Medulla oblongata (tissue), 1 donor: ENCODE measurements at regions not wholly inside any gene's neighbourhood (a gene's known extent, or its start where the extent isn't known, plus 50 kb on each side); places are given as distances from the start of the nearest gene placed in this dataset.

Experiments
- DNase-seq: peaks from one replicate; pipeline ENCODE4 v3.0.0-alpha.2; 2015; ENCODE audit errors: extremely low spot score

DNA sequence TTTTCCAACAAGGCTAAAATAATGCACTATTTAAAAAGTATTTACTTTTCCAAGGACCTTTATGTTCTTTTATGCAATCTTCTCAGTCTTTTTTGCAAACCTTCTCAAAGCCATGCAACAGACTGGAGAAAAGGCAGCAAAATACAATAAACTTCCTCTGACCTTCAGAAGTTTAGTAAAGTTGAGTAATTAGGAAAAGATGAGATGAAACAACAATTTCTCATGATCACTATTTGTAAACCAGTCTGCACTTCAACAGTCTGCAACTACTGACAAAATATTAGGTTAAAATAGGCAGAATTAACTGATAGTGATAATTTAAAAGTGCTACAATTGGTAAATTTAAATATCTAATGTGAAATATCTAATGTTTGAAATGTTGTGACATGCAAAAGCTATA lies 884.9 kb upstream of the PCDH10 start:
- DNase-seq: no peak

DNA sequence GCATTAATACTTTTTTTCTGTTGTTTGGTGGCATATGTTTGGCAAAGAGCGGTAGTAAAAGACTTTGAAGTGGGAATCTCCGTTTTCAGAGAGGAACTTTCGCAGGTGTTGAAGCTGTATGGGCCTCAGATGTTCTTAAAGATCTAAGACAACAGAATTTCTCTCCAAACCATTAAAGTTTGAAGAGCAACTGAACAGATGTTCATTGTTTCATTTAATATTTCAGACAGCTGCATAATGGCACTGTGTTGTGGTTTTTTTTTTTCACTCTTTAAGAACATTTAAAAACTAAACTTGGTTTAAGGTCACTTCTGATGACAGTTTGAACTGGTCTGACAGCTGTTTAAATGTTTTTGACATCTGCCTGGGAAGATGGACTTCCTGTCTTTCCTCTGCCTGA lies 882.7 kb upstream of the PCDH10 start:
- no peak for DNase-seq

DNA sequence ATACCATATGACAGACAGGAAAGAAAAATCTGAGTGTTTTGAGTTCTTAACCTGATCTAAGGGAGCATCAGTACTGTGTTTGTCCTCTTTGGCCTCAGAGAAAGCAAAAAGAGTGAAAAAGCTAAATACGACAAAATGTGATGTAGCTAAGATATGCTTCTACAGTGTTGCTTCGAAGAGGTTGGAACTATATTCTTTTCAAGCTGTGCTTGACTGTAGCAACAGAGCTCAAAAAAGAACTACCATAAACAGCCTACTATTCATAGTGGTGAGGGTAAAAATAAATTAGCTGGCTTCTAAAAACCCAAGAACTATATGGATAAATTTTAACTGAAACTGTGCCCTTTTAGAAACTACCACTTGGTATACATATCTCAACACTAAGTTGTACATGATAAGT lies 881.8 kb upstream of the PCDH10 start:
- DNase-seq: no peak

DNA sequence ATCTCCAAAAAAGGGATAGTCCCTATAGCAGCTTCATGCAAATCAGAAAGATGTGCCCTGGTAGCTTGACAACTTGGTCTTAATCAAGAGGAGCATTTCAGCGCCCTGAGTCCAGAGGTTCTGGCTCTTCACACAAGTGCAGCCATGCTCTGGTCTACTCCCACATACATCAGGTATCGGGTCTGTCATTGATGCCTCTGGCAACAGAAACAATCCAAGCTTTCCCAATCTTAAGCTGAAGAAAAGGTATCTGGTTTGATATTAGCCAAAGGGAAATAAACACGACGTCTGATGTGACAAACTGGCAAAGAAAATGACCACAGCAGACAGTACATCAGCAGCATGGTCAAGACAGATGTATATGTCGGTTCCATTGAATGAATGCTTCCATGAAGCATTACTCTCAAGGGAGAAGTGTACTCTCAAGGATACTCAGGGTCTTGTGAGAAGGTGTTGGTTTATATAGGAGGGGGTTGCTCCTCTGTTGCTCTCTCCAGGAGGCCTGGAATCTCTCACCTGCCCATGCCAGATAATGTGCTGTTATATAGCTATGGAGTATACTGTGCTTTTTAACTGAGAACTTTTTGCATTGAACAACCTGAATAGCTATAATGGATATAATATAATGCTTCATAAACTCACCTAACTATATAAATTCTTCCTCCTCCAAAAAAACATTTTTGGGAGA lies 879.6 kb upstream of the PCDH10 start:
- DNase-seq: no peak

DNA sequence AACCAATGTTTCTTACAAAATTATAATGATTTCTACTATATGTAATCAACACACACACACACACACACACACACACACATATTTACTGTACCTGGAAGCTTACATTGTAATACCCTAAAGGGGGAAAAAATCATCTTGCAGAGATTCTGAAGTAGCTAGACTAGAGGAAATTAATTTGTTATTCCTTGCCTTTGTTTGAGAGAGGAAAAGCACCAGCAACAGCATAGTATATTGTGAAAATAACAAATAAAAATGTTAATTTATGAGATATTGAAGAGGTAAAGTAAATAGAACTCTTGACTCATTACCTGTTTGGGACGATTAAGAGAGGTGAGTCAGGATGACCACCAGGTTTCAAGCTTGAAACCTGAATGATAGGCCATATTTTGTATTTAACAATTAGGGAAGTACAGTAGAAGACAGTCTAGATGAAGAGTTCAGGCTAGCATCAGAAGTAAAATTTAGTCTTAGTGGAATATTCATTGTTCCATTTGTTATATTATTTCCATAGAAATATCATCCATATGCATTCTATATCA lies 873.4 kb upstream of the PCDH10 start:
- DNase-seq: no peak

DNA sequence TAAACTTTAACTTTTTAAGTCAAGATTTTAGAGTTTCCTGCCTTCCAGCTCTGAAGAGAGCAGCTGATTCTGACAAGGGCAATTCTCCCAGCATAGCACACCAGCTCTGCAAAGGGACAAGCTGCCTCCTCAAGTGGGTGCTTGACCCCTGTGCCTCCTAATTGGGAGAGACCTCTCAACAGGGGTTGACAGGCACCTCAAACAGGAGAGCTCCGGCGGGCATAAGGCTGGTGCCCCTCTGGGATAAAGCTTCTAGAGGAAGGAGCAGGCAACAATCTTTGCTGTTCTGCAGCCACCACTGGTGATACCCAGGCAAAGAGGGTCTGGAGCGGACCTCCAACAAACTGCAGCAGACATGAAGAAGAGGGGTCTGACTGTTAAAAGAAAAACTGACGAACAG lies 872.9 kb upstream of the PCDH10 start:
- DNase-seq: no peak

DNA sequence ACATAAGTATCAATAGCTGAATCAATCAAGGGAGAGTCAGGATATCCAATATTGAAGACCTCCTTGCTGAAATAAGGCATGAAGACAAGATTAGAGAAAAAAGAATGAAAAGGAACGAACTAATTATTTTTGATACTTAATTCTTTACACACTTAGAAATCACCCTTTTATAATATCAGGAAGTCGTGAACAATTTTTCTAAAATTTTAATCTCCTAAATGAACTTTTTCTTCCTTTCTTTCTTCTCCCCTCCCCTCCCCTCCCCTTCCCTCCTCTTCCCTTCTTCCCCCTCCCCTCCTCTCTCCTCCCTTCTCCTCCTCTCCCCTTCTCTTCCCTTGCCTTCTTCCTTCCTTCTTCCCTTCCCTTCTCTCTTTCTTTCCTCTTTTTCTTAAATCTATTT lies 872.1 kb upstream of the PCDH10 start:
- no peak for DNase-seq

DNA sequence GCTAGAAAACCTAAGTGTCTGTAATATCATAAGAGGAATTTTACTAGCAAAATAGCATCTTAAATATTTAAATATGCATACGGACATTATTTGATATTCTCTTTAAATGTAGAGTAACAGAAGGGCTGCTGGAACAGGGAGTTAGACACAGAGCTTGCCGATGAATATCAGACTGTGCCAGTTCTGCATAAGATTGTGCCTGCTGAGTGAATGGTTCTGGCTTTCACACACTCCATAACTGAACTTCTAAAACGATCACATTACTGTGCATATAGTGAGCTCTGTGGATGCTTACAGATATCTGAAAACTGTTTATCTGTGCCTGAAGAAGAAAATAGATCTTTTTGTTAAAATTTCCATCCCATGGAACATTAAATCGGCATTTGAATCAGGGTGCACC lies 867.4 kb upstream of the PCDH10 start:
- DNase-seq: no peak

DNA sequence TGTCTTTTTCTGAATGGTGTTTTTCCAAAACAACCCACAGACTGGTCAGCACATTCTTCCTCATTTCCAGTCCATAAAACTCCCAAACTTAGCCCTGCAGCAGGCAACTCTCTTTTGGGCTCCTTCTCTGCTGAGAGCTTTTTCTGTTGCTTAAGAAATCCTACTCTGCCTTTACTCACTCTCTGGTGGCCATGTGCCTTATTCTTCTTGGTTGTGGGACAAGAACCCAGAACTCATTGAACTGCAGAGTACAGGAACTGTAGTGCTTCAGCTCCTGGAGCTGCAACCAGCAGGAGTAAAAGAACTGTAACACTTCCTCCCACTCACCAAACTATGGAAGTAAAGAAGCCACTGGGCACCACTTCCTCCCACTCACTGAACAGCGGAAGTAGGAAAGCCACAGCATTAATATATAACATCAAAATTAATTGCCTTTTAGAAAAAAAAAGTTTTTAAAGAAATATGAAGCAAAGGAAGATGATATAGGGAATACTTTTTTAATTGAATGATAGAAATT lies 864.1 kb upstream of the PCDH10 start:
- DNase-seq: no peak

DNA sequence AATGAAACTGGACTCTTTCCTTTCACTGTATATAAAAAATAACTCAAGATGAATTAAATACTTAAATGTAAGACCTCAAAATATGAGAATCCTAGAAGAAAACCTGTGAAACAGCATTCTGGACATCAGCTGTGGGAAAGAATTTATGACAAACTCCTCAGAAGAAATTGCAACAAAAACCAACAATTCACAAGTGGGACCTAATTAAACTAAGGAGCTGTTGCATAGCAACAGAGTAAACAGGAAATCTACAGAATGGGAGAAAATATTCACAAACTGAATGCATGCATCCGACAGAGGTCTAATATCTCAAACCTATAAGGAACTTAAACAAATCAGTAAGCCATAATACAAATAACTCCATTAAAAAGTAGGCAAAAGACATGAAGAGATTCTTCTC lies 851.7 kb upstream of the PCDH10 start:
- DNase-seq: no peak

DNA sequence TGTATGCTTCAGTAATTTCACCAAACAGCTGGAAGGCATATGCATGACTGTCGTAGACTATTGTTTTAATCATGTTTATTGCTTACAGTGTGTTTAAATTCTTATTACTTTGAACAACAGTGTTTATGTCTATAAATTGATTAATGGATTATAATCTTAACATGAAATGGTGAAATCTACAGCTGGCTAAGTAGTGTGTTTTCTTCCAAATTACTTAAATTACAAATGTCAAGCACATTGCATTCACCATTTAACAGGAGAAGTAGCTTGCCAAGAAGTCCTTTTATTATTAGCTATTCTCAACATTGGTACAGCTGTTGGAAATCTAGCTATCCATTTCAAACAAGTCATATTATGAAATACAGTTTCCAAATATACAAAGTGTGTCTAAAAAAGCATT lies 849.3 kb upstream of the PCDH10 start:
- DNase-seq: no peak

DNA sequence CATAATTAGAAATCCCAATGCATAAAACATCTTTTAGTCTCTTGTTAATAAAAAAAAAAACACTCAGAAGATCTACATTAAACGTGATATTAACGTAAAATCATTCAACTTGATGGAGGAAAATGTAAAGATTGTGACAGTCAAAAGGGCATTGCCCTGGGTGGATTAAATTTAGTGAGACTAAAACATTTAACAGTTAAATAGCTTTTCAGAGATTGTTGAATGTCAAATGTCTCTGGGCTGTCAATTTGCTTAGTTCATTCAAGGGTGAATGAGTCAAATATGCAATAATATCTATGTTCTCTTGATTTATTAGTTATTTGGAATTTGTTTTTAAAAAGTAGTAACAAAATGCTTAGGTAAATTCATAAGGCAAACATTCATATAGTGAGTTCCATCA lies 836.6 kb upstream of the PCDH10 start:
- DNase-seq: no peak

DNA sequence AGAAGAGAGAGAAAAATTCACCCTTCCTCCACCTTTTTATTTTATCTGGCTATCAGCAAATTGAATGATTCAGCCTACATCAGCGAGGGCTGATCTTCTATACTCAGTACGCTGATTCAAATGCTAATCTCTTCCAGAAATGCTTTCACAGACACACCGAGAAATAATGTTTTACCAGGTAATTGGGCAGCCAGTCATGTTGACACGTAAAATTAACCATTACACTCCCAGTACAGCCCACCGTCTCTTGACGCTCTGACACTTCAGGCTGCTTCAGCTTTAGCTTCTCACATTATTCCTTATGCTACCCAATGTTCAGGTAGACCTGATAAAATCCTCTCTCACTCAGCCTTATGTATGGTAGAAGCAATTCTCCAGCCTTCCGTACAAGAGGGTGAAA lies 835.2 kb upstream of the PCDH10 start:
- no peak for DNase-seq

DNA sequence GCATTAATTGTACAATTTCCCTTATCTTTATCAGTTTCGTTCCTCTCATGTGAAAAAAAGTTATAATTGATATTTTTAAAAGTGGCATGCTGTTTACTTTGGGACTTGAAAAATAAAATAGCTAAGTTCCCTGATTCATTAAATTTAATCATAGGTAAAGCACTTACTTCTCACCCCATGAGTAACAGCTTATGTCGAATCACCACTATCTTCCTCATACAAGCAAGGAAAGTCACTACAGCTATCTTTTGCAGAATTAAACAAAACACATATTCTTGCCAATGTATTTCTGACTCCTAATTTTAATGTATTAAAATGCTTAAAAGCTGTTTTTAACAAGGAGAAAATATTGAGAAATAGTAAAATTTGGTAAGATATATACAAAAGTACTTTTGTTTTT lies 832.4 kb upstream of the PCDH10 start:
- DNase-seq: no peak

DNA sequence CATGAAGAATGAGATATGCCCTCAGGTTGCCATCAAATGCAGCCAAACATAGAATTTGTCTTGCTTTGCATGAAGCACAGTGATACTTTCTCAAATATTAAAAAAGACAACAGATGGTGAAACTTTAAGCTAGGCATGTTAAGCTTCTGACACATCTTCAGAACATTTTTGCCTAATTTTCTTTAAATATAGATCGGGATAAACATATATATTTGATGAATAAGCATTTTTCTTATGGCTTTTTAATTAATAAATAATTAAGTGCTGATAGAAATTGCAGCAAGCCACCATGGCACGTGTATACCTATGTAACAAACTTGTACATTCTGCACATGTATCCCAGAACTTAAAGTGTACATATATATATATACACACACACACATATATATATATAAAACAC lies 831.2 kb upstream of the PCDH10 start:
- no peak for DNase-seq

DNA sequence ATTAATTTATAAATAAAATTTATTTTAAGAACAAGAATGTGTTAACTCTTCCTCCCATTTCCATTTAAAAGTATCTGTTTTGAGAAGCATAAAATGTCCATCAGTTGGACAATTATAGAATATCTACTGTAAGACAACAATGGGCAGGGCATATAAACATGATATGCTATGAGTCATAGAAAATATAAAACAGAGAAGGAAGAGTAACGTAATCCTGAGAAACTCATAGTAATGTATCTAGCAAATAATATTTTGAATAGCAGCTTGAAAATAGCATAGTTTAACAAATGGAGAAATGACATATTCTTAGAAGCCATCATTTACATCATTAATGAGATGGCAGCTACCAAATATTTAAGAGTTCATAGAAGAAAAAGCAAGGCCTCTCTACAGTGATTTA lies 820.3 kb upstream of the PCDH10 start:
- no peak for DNase-seq

DNA sequence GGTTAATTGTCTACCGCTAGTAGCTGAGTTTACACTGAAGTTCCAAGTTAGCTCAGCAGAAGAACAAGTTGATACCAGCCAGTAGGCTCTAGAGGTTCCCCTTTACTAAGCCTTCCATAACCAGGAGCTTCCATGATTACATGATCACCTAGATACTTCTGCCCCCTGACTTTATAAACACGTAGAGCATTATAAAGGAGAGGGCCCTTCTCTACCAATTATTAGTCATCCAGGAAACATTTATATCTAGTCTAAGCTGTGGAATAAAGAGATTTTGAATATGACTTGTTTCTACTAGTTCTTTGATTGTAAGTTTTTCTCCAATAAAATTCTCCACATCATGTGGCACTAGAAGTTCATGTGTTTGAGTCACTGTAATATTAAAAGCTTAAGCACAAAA lies 818.1 kb upstream of the PCDH10 start:
- no peak for DNase-seq

DNA sequence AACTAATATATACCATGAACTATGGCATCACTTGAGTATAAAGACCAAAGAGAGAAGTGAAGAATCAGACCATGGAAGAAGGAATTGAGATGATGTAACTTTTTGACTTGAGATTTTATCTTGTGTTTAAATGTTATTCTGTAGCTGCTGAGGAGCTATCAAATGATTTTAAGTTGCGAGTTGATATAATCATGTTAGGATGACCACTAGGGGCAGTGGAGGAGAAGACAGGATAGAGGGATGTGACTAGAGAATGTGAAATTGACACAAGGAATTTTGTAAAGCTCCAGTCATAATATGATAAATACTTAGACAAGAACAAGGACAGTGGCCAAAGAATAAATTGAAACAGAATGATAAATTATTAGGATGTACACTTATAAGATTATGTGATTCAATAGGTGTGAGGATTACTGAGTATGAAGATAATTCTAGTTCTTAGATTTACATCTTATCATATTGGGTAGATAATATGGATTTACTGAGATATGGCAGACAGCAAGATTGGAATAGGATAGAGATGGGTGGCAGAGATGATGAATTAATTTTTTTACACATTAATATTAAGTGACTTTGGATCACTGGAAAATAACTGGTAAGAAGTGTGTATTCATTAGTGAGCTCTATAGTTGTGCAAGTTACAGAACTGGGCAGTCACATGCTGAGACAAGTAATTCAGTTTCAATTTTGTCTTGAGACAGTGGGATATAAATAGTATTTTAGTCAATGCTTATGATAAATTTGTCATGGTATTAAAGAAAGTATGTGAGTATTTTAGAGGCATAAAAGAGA lies 816.0 kb upstream of the PCDH10 start:
- DNase-seq: no peak

DNA sequence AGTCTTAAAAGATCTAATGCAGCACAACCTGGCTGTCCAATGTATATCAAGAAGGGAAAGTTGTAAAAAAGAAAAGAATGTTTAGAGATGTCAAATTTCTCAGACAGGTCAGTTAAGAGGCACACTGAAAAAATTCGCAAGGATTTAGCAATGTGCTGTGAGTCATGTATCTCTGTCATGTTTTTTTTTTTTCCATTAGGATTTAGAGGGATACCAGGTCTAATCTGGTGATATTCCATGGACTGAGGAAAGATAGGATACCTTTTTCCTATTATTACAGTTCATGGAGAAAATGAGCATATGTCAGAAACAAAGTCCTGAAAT lies 815.4 kb upstream of the PCDH10 start:
- no peak for DNase-seq

DNA sequence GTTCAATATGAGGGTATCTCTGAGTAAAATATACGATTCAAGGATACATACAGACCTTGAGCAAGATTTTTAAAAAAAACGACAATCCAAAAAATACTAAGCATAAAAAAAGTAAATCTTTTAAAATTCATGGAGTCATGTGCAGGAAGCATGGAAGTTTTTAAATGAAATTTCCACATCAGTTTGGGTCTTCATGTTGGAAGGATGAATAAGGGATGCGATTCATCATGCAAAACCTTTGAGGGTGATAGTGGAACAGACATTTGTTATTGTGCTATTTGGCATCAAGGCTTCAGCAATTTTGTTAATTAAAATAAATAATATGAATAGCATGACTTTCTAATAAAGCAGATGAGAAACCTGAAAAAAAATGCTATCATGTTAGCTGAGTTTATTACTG lies 815.0 kb upstream of the PCDH10 start:
- DNase-seq: no peak

DNA sequence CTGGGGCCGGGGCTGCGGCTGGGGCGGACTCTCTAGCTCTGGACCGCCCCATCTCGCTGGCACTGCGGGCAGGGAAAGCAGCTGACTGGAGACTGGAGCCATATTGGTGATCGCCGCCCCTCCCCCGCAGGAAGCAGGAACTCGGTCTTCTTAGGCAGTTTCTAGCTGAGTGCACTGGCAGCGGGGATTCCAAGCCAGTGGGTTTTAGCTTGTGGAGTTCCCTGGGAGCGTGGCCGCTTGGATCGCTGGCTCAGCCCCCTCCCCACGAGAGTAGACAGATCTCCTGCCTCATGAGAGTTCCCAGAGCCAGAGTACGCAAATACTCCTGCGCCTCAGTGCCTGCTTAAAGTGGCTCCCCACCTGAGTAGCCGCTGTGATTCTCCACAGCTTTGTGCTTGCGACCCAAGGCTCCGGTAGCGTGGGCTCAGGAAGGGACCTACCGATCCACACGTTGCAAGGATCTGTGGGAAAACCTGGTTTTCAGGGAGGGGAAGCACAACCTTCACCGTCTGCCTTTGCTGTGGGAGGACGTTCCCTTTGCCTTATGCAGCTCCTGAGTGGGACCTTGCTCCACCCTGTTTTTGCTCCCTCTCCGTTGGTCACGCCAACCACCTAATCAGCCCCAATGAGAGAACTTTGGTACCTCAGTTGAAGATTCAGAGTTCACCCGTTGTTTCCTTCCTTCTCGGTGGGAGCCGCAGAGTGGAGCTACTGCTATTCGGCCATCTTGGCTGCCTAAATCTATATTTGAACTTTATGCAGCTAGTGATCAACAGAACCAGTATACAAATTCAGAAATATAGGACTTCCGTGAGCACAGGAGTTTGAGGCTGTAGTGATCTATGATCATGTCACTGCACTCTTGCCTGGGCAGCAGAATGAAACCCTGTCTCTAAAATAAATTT lies 803.9 kb upstream of the PCDH10 start:
- DNase-seq: no peak

DNA sequence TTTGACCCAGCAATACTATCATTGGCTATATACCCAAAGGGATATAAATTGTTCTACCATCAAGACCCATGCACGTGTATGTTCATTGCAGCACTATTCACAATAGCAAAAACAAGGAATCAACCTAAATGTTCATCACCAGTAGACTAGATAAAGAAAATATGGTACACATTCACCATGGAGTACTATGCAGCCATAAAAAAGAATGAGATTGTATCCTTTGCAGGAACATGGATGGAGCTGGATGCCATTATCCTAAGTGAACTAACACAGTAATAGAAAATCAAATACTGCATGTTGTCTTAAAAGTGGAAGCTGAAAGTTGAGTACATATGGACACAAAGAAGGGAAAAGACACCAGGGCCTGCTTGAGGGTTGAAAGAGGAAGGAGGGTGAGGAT lies 803.1 kb upstream of the PCDH10 start:
- DNase-seq: no peak
